ENCODE measurements at regions not wholly inside any gene's neighbourhood (a gene's known extent, or its start where the extent isn't known, plus 50 kb on each side); places are given as distances from the start of the nearest gene placed in this dataset.

GRCh38 chr2:54392555-54393324 is 63.4 kb upstream of the SPTBN1 start:
- DNase-seq = no peak

GRCh38 chr2:54394392-54394791 is 61.7 kb upstream of the SPTBN1 start:
- DNase-seq = no peak

- DNase-seq = no peak
These were observed 60.0 kb upstream of the SPTBN1 start for GRCh38 chr2:54396107-54396506.

- DNase-seq = no peak
These were observed 59.3 kb upstream of the SPTBN1 start for GRCh38 chr2:54396798-54397197.

GRCh38 chr2:54397426-54397825 is 58.7 kb upstream of the SPTBN1 start:
- no peak for DNase-seq

GRCh38 chr2:54401554-54401953 is 54.6 kb upstream of the SPTBN1 start:
- no peak for DNase-seq

GRCh38 chr2:54402350-54402749 is 53.8 kb upstream of the SPTBN1 start:
- no peak for DNase-seq

GRCh38 chr2:54403512-54404238 is 52.5 kb upstream of the SPTBN1 start:
- DNase-seq = no peak

GRCh38 chr2:54404270-54404669 is 51.9 kb upstream of the SPTBN1 start:
- no peak for DNase-seq

GRCh38 chr2:54406031-54406430 is 50.1 kb upstream of the SPTBN1 start:
- no peak for DNase-seq
